GM20000 (cell line): ENCODE measurements at regions not wholly inside any gene's neighbourhood (a gene's known extent, or its start where the extent isn't known, plus 50 kb on each side); places are given as distances from the start of the nearest gene placed in this dataset.

ENCODE experiments used
- DNase-seq: peaks from one replicate; pipeline ENCODE4 v3.0.0; 2012; ENCODE audit warnings: low spot score
- CTCF ChIP-seq: IDR thresholded peaks from 2 replicates; pipeline ENCODE4 v1.5.1; 2012; ENCODE audit warnings: mild to moderate bottlenecking, control low read depth; ENCODE audit errors: extremely low read depth, missing control alignments

GRCh38 chr7:25294624-25295023, 66.3 kb upstream of the NPVF start:
- no peak for DNase-seq
- TF ChIP-seq CTCF, result no peak

GRCh38 chr7:25295387-25295786, 67.1 kb upstream of the NPVF start:
- no peak for DNase-seq
- TF ChIP-seq CTCF, result no peak

- no peak for DNase-seq
- no peak for TF ChIP-seq CTCF
Measured at GRCh38 chr7:25296086-25296485, 67.8 kb upstream of the NPVF start.

- no peak for TF ChIP-seq CTCF
- no peak for DNase-seq
Measured at GRCh38 chr7:25297278-25297677, 69.0 kb upstream of the NPVF start.

GRCh38 chr7:25303281-25304181, 75.2 kb upstream of the NPVF start:
- no peak for DNase-seq
- TF ChIP-seq CTCF, result no peak

- no peak for TF ChIP-seq CTCF
- no peak for DNase-seq
Measured at GRCh38 chr7:25304691-25305090, 76.4 kb upstream of the NPVF start.

GRCh38 chr7:25305831-25306230, 77.5 kb upstream of the NPVF start:
- TF ChIP-seq CTCF, result no peak
- no peak for DNase-seq
